ENCODE measurements at regions not wholly inside any gene's neighbourhood (a gene's known extent, or its start where the extent isn't known, plus 50 kb on each side); places are given as distances from the start of the nearest gene placed in this dataset.

DNA sequence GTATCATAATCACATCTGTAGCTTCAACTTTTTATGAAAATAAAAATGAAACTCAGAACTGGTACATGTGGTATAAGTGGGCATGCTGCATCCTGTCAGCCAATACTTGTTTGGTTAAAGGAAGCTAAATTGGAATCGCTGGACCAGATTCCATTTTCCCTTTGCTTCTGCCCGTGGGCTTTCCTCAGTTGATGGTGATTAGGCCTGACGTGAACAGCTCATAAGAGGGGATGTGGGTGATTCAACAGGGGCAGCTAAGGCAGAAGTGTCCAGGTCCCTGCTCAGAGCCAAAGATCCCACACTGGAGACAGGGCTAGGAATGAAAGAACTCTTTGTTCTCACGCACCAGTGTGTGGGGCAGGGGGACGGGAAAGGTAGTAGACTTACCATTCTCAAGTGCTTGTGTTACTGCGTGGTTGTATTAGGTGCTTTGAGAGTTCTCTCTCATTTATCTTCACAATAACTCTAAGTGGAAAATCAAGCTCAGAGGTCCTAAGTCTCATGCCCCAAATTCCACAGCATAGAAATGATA is 63.2 kb upstream of the GUCY1A1 start:
- ChIA-PET CTCF (interaction anchor here (0.6 kb wide), 1 partner anchor 39 kb away, joined by 3 read pairs; no protein-coding TSS in a partner anchor), POLR2A (no interaction called here)
- Histone ChIP-seq H3K27ac (ENCODE audit: extremely low read depth, low read depth, low read length) (no peak overlapping the region), H3K4me3 (ENCODE audit: low read depth, low read length) (no peak overlapping the region), H3K4me1 (ENCODE audit: control insufficient read depth, insufficient read depth, low read length) (no peaks in the 10 kb centered on the region), H3K36me3 (ENCODE audit: control insufficient read depth in 2 of 2, insufficient read depth in 1 of 2, low read length in 2 of 2) (no peaks in the 10 kb centered on the region), H3K9me3 (ENCODE audit: control insufficient read depth, insufficient read depth, low read depth, low read length) (no peaks in the 10 kb centered on the region)
- no peak for TF ChIP-seq BCL11A (tag by site-specific recombination; IDR thresholded peaks at IDR 0.05; ENCODE audit: low read depth)
- no peak for TF ChIP-seq ZNF274 (IDR thresholded peaks at IDR 0.05; ENCODE audit: low read length)
- no peak for TF ChIP-seq ZNF274 (tag by site-specific recombination; IDR thresholded peaks at IDR 0.05; ENCODE audit: borderline replicate concordance)
- TF ChIP-seq SP3 (tag by site-specific recombination; IDR thresholded peaks at IDR 0.05): no peak
- no peak for TF ChIP-seq ZNF175 (tag by site-specific recombination; IDR thresholded peaks at IDR 0.05)
- TF ChIP-seq WT1 (tag by site-specific recombination; IDR thresholded peaks at IDR 0.05): no peak
- TF ChIP-seq FEZF1 (tag by site-specific recombination; IDR thresholded peaks at IDR 0.05): no peak
- TF ChIP-seq KLF10 (tag by site-specific recombination; IDR thresholded peaks at IDR 0.05): no peak
- TF ChIP-seq ZNF626 (tag by site-specific recombination; IDR thresholded peaks at IDR 0.05): no peak
- TF ChIP-seq, protein P1, sequence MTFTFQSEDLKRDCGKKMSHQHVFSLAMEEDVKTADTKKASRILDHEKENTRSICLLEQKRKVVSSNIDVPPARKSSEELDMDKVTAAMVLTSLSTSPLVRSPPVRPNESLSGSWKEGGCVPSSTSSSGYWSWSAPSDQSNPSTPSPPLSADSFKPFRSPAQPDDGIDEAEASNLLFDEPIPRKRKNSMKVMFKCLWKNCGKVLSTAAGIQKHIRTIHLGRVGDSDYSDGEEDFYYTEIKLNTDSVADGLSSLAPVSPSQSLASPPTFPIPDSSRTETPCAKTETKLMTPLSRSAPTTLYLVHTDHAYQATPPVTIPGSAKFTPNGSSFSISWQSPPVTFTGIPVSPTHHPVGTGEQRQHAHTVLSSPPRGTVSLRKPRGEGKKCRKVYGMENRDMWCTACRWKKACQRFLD (tag by site-specific recombination; IDR thresholded peaks at IDR 0.05): no peak

DNA sequence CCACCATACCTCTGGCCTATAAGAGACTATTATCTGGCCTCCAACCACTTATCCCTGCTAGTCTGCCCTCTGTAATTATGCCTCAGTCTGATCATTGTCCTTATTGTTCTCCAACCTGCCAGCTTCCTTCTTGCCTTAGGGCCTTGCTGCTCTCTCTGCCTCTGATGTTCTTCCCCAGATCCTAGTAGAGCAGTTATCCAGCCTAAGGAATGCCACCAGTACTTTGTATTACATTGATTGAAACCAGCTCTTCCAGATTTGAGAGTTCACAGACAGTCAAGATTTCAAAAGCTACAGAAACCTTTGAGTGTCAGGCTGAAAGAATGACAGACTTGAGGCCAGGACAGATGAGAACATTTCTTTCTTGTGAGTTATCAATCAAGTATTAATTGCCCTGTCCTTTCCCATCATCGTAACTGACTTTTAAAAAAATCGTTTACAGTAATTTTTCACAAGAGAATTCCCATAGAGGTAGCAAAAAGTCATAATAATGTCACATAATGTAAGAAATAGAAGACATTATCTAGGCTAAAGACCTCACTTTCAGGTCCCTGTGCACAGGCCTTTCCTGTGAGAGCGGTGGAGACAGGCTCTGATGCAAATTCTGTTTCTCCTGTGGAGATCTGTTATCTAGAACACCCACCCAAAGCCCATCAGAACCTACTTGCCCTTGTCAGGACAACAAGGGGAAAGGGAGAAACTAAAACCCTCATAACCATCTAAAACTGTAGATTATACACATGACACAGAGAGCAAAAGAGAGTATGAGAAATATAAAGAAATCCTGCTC is 64.1 kb upstream of the GUCY1A1 start:
- H3K4me1 ChIP-seq (ENCODE audit: control insufficient read depth, insufficient read depth, low read length): no peaks in the 10 kb centered on the region
- H3K4me3 ChIP-seq (ENCODE audit: low read depth, low read length): no peak overlapping the region
- no peaks in the 10 kb centered on the region for H3K36me3 ChIP-seq (ENCODE audit: control insufficient read depth in 2 of 2, insufficient read depth in 1 of 2, low read length in 2 of 2)
- POLR2A ChIA-PET: no interaction called here
- no peak for TF ChIP-seq ZNF621 (tag by site-specific recombination; IDR thresholded peaks at IDR 0.05)
- TF ChIP-seq ZXDB (tag by site-specific recombination; IDR thresholded peaks at IDR 0.05): no peak
- TF ChIP-seq ZNF654 (tag by site-specific recombination; IDR thresholded peaks at IDR 0.05; ENCODE audit: low read depth): no peak
- TF ChIP-seq, protein P2, sequence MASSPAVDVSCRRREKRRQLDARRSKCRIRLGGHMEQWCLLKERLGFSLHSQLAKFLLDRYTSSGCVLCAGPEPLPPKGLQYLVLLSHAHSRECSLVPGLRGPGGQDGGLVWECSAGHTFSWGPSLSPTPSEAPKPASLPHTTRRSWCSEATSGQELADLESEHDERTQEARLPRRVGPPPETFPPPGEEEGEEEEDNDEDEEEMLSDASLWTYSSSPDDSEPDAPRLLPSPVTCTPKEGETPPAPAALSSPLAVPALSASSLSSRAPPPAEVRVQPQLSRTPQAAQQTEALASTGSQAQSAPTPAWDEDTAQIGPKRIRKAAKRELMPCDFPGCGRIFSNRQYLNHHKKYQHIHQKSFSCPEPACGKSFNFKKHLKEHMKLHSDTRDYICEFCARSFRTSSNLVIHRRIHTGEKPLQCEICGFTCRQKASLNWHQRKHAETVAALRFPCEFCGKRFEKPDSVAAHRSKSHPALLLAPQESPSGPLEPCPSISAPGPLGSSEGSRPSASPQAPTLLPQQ (tag by site-specific recombination; IDR thresholded peaks at IDR 0.05): no peak
- TF ChIP-seq ZNF354C (tag by site-specific recombination; IDR thresholded peaks at IDR 0.05; ENCODE audit: borderline replicate concordance, low read depth): no peak
- no peak for TF ChIP-seq OVOL3 (tag by site-specific recombination; IDR thresholded peaks at IDR 0.05)
- no peak for TF ChIP-seq ZNF426 (tag by site-specific recombination; IDR thresholded peaks at IDR 0.05)
- TF ChIP-seq, protein P3, sequence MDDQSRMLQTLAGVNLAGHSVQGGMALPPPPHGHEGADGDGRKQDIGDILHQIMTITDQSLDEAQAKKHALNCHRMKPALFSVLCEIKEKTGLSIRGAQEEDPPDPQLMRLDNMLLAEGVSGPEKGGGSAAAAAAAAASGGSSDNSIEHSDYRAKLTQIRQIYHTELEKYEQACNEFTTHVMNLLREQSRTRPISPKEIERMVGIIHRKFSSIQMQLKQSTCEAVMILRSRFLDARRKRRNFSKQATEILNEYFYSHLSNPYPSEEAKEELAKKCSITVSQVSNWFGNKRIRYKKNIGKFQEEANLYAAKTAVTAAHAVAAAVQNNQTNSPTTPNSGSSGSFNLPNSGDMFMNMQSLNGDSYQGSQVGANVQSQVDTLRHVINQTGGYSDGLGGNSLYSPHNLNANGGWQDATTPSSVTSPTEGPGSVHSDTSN (CRISPR knock-in tag; IDR thresholded peaks at IDR 0.05): no peak
- TF ChIP-seq ZNF311 (tag by site-specific recombination; IDR thresholded peaks at IDR 0.05; ENCODE audit: borderline replicate concordance): no peak
- no peak for TF ChIP-seq ZNF585B (tag by site-specific recombination; IDR thresholded peaks at IDR 0.05)
- H3K9me3 ChIP-seq (ENCODE audit: control insufficient read depth, insufficient read depth, low read depth, low read length): no peaks in the 10 kb centered on the region
- no peak overlapping the region for H3K27ac ChIP-seq (ENCODE audit: extremely low read depth, low read depth, low read length)
- CTCF ChIA-PET: interaction anchor here (0.6 kb wide), 1 partner anchor 103 kb away, joined by 3 read pairs; no protein-coding TSS in a partner anchor

All from HEK293 (cell line).